ENCODE measurements at regions not wholly inside any gene's neighbourhood (a gene's known extent, or its start where the extent isn't known, plus 50 kb on each side); places are given as distances from the start of the nearest gene placed in this dataset.

GRCh38 chr16:65831903-65832666 is 534.4 kb upstream of the CDH5 start:
- Mint-ChIP-seq H3K27ac (ENCODE audit: unreplicated experiment) (no peak overlapping the region), H3K27me3 (ENCODE audit: low read depth) (no peaks in the 10 kb centered on the region), H3K36me3 (ENCODE audit: low read depth) (no peaks in the 10 kb centered on the region), H3K4me3 (no peak overlapping the region), H3K4me1 (peaks cover 5% of the 10 kb centered on the region), H3K9me3 (no peaks in the 10 kb centered on the region)
- DNase-seq (ENCODE audit: low read depth, low spot score), result no peak
- TF ChIP-seq, protein P1, sequence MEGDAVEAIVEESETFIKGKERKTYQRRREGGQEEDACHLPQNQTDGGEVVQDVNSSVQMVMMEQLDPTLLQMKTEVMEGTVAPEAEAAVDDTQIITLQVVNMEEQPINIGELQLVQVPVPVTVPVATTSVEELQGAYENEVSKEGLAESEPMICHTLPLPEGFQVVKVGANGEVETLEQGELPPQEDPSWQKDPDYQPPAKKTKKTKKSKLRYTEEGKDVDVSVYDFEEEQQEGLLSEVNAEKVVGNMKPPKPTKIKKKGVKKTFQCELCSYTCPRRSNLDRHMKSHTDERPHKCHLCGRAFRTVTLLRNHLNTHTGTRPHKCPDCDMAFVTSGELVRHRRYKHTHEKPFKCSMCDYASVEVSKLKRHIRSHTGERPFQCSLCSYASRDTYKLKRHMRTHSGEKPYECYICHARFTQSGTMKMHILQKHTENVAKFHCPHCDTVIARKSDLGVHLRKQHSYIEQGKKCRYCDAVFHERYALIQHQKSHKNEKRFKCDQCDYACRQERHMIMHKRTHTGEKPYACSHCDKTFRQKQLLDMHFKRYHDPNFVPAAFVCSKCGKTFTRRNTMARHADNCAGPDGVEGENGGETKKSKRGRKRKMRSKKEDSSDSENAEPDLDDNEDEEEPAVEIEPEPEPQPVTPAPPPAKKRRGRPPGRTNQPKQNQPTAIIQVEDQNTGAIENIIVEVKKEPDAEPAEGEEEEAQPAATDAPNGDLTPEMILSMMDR (conservative IDR thresholded peaks at IDR 0.05), result no peak

DNA sequence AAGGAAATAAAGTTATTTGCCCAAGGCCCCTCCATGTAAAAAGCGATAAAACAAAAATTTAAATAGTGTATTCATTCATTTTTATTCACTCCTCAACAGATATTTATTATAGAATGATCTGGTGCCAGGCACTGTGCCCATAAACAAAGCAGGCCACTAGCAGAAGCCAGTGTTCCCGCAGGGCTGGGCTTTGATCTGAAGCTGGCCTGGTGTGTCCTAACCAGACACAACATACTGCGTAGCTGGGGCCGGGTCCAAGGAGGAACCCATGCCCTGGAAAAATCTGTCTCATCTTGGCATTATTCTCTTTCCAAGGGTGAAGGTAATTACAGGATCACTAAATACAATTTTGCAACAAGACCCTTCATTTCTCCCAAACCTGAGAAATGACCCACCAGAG is 537.4 kb upstream of the CDH5 start:
- peaks cover 11% of the 10 kb centered on the region for H3K4me1 Mint-ChIP-seq
- H3K36me3 Mint-ChIP-seq (ENCODE audit: low read depth), result no peaks in the 10 kb centered on the region
- H3K4me3 Mint-ChIP-seq, result no peak overlapping the region
- H3K27ac Mint-ChIP-seq (ENCODE audit: unreplicated experiment), result no peak overlapping the region
- DNase-seq (ENCODE audit: low read depth, low spot score), result no peak
- H3K27me3 Mint-ChIP-seq (ENCODE audit: low read depth), result no peaks in the 10 kb centered on the region
- peaks cover 3% of the 10 kb centered on the region for H3K9me3 Mint-ChIP-seq
- TF ChIP-seq, protein P1 (conservative IDR thresholded peaks at IDR 0.05), result no peak

DNA sequence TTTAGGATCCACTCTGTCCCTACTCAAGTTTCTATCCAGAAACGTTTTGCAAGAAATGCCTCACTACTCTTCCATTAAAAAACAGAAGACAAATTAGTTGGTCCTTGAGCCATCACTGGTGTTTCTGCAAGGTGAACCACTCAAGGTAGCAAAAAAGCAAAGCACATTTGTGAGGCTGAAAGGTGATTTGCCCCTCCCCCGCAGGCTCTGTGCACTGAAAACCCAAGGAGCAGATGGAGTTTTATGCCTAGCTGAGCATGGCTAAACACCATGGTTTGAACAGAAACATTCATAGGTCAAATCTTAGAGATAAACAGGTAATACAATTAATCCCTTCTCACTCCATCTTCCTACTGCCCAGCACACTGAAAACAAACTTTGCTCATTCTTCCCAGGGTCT is 538.2 kb upstream of the CDH5 start:
- Mint-ChIP-seq H3K36me3 (ENCODE audit: low read depth) (no peaks in the 10 kb centered on the region), H3K27me3 (ENCODE audit: low read depth) (no peaks in the 10 kb centered on the region), H3K4me1 (peaks cover 11% of the 10 kb centered on the region), H3K27ac (ENCODE audit: unreplicated experiment) (no peak overlapping the region), H3K4me3 (no peak overlapping the region), H3K9me3 (peaks cover 3% of the 10 kb centered on the region)
- no peak for DNase-seq (ENCODE audit: low read depth, low spot score)
- TF ChIP-seq, protein P1 (conservative IDR thresholded peaks at IDR 0.05), result no peak

GRCh38 chr16:65827231-65827630 is 539.3 kb upstream of the CDH5 start:
- TF ChIP-seq, protein P1 (conservative IDR thresholded peaks at IDR 0.05), result no peak
- Mint-ChIP-seq H3K36me3 (ENCODE audit: low read depth) (no peaks in the 10 kb centered on the region), H3K27me3 (ENCODE audit: low read depth) (no peaks in the 10 kb centered on the region), H3K27ac (ENCODE audit: unreplicated experiment) (no peak overlapping the region), H3K9me3 (peaks cover 3% of the 10 kb centered on the region), H3K4me1 (peaks cover 6% of the 10 kb centered on the region), H3K4me3 (no peak overlapping the region)
- DNase-seq (ENCODE audit: low read depth, low spot score), result no peak

GRCh38 chr16:65825191-65825856 is 541.2 kb upstream of the CDH5 start:
- H3K4me3 Mint-ChIP-seq, result no peak overlapping the region
- DNase-seq (ENCODE audit: low read depth, low spot score), result no peak
- peaks cover 6% of the 10 kb centered on the region for H3K4me1 Mint-ChIP-seq
- H3K27ac Mint-ChIP-seq (ENCODE audit: unreplicated experiment), result peak overlapping the region; percentile 83
- H3K27me3 Mint-ChIP-seq (ENCODE audit: low read depth), result no peaks in the 10 kb centered on the region
- H3K9me3 Mint-ChIP-seq, result peaks cover 3% of the 10 kb centered on the region
- TF ChIP-seq, protein P1 (conservative IDR thresholded peaks at IDR 0.05), result no peak
- H3K36me3 Mint-ChIP-seq (ENCODE audit: low read depth), result no peaks in the 10 kb centered on the region
